HS-27A (cell line): ENCODE measurements at regions not wholly inside any gene's neighbourhood (a gene's known extent, or its start where the extent isn't known, plus 50 kb on each side); places are given as distances from the start of the nearest gene placed in this dataset.
"Not testable (repeated sequence)": the region's sequence is repeated elsewhere in the genome, so short reads cannot be mapped to it uniquely, and the experiment has no call there.

Source experiments
- DNase-seq: peaks from one replicate; pipeline ENCODE4 v3.0.0-alpha.2; 2012; ENCODE audit warnings: low read depth, missing footprints

DNA sequence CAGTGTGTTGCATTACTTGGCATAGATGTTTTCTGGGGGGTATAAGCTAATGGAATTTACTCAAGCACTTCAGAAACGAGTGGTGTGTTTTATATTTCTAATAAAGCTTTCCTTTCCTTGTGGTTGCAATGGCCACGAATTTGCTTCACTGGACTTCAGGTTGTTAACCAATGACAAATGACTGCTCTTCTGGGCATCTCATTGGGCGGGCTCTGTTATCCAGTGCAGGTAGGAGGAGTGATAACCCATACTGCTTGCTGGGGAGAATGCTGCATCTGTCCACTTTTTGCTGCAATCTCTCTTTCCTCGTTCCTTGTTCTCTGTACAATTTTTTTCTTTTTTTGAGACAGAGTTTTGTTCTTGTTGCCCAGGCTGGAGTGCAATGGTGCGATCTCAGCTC is 80.0 kb upstream of the RPH3A start:
- no peak for DNase-seq

DNA sequence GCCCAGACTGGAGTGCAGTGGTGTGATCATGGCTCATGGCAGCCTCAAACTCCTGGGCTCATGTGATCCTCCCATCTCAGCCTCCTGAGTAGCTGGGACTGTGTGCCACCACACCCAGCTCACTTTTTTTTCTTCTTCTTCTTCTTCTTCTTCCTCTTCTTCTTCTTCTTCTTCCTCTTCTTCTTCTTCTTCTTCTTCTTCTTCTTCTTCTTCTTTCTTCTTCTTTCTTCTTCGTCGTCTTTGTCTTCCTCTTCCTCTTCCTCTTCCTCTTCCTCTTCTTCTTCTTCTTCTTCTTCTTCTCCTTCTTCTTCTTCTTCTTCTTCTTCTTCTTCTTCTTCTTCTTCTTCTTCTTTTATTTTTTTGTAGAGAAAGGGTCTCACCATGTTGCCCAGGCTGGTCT is 78.8 kb upstream of the RPH3A start:
- not testable (repeated sequence) for DNase-seq

GRCh38 chr12:112713471-112713870 is 78.1 kb upstream of the RPH3A start:
- no peak for DNase-seq

GRCh38 chr12:112714166-112714710 is 77.3 kb upstream of the RPH3A start:
- DNase-seq = no peak

DNA sequence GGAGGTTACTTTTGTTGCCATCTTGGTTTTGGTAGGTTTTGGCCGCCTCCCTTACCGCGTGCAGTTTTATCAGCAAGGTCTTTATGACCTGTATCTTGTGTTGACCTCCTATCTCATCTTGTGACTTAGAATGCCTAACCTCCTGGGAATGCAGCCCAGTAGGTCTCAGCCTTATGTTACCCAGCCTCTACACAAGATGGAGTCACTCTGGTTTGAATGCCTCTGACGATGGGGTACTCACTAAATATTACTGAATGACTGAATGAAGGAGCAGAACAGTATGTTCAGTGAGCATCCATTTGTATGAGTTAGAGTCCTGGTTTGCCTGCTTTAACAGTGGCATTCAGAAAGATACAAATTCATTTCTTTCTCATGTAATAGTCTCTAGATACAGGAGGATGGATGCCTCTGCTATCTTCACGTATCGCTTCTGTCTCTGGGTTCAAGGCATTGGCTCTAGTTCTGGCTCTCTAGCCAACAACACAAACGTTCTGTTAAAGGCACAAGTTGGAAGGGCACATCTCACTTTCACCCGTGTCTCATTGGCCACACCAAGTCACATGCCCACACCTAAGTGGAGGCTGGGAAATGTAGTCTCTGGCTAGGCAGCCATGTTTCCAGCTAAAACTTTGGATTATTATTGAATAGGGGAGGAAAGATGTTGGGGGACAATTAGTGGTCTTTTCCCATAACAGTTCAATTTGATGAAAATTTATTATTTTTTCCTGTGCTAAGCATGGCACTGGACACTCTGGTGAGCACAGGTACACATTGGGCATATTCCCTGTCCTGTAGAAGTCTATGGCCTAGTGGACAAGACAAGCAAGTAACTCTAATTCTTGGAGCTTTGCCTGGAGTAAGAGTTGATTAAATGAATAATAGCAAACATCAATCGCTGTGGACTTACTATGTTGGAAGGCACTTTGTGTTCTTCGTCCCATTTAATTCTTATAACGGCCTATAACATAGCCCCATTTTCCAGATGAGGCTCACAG is 75.2 kb upstream of the RPH3A start:
- no peak for DNase-seq

- no peak for DNase-seq
Observed at GRCh38 chr12:112728864-112729263, 62.7 kb upstream of the RPH3A start.

GRCh38 chr12:112734859-112735695 is 56.5 kb upstream of the RPH3A start:
- no peak for DNase-seq

- no peak for DNase-seq
Observed at GRCh38 chr12:112738531-112738930, 53.0 kb upstream of the RPH3A start.

- DNase-seq = no peak
Observed at GRCh38 chr12:112740387-112740934, 51.1 kb upstream of the RPH3A start.

- DNase-seq = no peak
Observed at GRCh38 chr12:112741106-112741505, 50.4 kb upstream of the RPH3A start.
